SK-N-SH treated with all-trans-retinoic acid at 6 μM for 48 hours (cell line): ENCODE measurements at regions not wholly inside any gene's neighbourhood (a gene's known extent, or its start where the extent isn't known, plus 50 kb on each side); places are given as distances from the start of the nearest gene placed in this dataset.

ENCODE experiments used
- ATAC-seq: fragments of 200-7000 bp; cut with Tn5 transposase; 3 replicates; pipeline ENCODE4 v1.9.1; 2020; ENCODE audit warnings: mild to moderate bottlenecking, moderate library complexity
- ARNTL ChIP-seq: fragments of 450-650 bp; formaldehyde crosslinking; IDR thresholded peaks from 2 replicates; pipeline ENCODE4 v1.5.0; 2020; ENCODE audit warnings: low read depth, mild to moderate bottlenecking, moderate library complexity, borderline replicate concordance
- BACH2 ChIP-seq: fragments of 250-450 bp; sonication (Bioruptor Pico); IDR thresholded peaks from 2 replicates; pipeline ENCODE4 v1.9.0; 2021; ENCODE audit warnings: mild to moderate bottlenecking, borderline replicate concordance
- CREB5 ChIP-seq: fragments of 250-450 bp; sonication (Bioruptor Pico); IDR thresholded peaks from 2 replicates; pipeline ENCODE4 v1.5.1; 2020; ENCODE audit warnings: low read depth, mild to moderate bottlenecking, moderate library complexity
- CSDC2 ChIP-seq: fragments of 250-450 bp; sonication (Bioruptor Pico); IDR thresholded peaks from 2 replicates; pipeline ENCODE4 v1.5.0; 2020; ENCODE audit warnings: mild to moderate bottlenecking, moderate library complexity
- CSRNP3 ChIP-seq: fragments of 250-450 bp; sonication (Bioruptor Pico); IDR thresholded peaks from 2 replicates; pipeline ENCODE4 v1.5.1; 2021; ENCODE audit warnings: mild to moderate bottlenecking, moderate library complexity
- ESRRG ChIP-seq: fragments of 250-450 bp; sonication (Bioruptor Pico); IDR thresholded peaks from 2 replicates; pipeline ENCODE4 v1.6.1; 2021; ENCODE audit warnings: mild to moderate bottlenecking
- GLIS3 ChIP-seq: fragments of 250-450 bp; sonication (Bioruptor Pico); IDR thresholded peaks from 2 replicates; pipeline ENCODE4 v1.5.0; 2020; ENCODE audit warnings: mild to moderate bottlenecking, moderate library complexity
- ISL1 ChIP-seq: fragments of 250-450 bp; sonication (Bioruptor Pico); IDR thresholded peaks from 2 replicates; pipeline ENCODE4 v2.1.2; 2022; ENCODE audit warnings: mild to moderate bottlenecking, moderate library complexity
- OSR1 ChIP-seq: fragments of 250-450 bp; sonication (Bioruptor Pico); IDR thresholded peaks from 2 replicates; pipeline ENCODE4 v1.8.0; 2022; ENCODE audit warnings: moderate library complexity, mild to moderate bottlenecking, inconsistent platforms
- PATZ1 ChIP-seq: fragments of 250-450 bp; sonication (Bioruptor Pico); IDR thresholded peaks from 2 replicates; pipeline ENCODE4 v1.8.0; 2020; ENCODE audit warnings: mild to moderate bottlenecking, moderate library complexity, borderline replicate concordance
- POU6F1 ChIP-seq: fragments of 250-450 bp; sonication (Bioruptor Pico); IDR thresholded peaks from 2 replicates; pipeline ENCODE4 v1.8.0; 2021; ENCODE audit warnings: low read depth, mild to moderate bottlenecking, moderate library complexity, borderline replicate concordance
- PPARA ChIP-seq: fragments of 250-450 bp; sonication (Bioruptor Pico); IDR thresholded peaks from 2 replicates; pipeline ENCODE4 v1.5.0; 2020; ENCODE audit warnings: mild to moderate bottlenecking, borderline replicate concordance
- RARB ChIP-seq: fragments of 250-450 bp; sonication (Bioruptor Pico); IDR thresholded peaks from 2 replicates; pipeline ENCODE4 v1.8.0; 2021; ENCODE audit warnings: mild to moderate bottlenecking, moderate library complexity
- SNAI2 ChIP-seq: fragments of 250-450 bp; sonication (Bioruptor Pico); IDR thresholded peaks from 2 replicates; pipeline ENCODE4 v1.5.0; 2020; ENCODE audit warnings: mild to moderate bottlenecking, moderate library complexity
- TOX ChIP-seq: fragments of 250-450 bp; sonication (Bioruptor Pico); IDR thresholded peaks from 2 replicates; pipeline ENCODE4 v1.8.0; 2021; ENCODE audit warnings: mild to moderate bottlenecking, moderate library complexity, borderline replicate concordance
- TSHZ2 ChIP-seq: fragments of 250-450 bp; sonication (Bioruptor Pico); IDR thresholded peaks from 2 replicates; pipeline ENCODE4 v1.5.0; 2020; ENCODE audit warnings: mild to moderate bottlenecking, moderate library complexity
- ZC3H10 ChIP-seq: fragments of 250-450 bp; sonication (Bioruptor Pico); IDR thresholded peaks from 2 replicates; pipeline ENCODE4 v1.5.1; 2021; ENCODE audit warnings: mild to moderate bottlenecking, moderate library complexity
- ZFP3 ChIP-seq: fragments of 250-450 bp; sonication (Bioruptor Pico); IDR thresholded peaks from 2 replicates; pipeline ENCODE4 v1.5.0; 2020; ENCODE audit warnings: mild to moderate bottlenecking, moderate library complexity
- ZNF70 ChIP-seq: fragments of 450-650 bp; formaldehyde crosslinking; IDR thresholded peaks from 2 replicates; pipeline ENCODE4 v1.5.0; 2020; ENCODE audit warnings: mild to moderate bottlenecking, moderate library complexity
- ZNF8 ChIP-seq: fragments of 450-650 bp; formaldehyde crosslinking; IDR thresholded peaks from 2 replicates; pipeline ENCODE4 v1.5.0; 2020; ENCODE audit warnings: mild to moderate bottlenecking, moderate library complexity

- TF ChIP-seq GLIS3 (CRISPR knock-in tag) = no peak
- no peak for TF ChIP-seq TSHZ2 (CRISPR knock-in tag)
- no peak for TF ChIP-seq ZC3H10
- TF ChIP-seq SNAI2 (CRISPR knock-in tag) = no peak
- peak; percentile 55 for TF ChIP-seq ISL1 (CRISPR knock-in tag)
- no peak for TF ChIP-seq PPARA (CRISPR knock-in tag)
- no peak for ATAC-seq
Observed at GRCh38 chr6:121520337-121521163, 85.1 kb downstream of the GJA1 start.

GRCh38 chr6:121521164-121521555, 85.7 kb downstream of the GJA1 start:
- TF ChIP-seq CREB5 = no peak
- no peak for TF ChIP-seq ZFP3
- no peak for TF ChIP-seq ISL1 (CRISPR knock-in tag)
- no peak for TF ChIP-seq BACH2 (CRISPR knock-in tag)
- TF ChIP-seq GLIS3 (CRISPR knock-in tag) = no peak
- no peak for TF ChIP-seq OSR1 (CRISPR knock-in tag)
- TF ChIP-seq ZC3H10 = no peak
- TF ChIP-seq CSDC2 (CRISPR knock-in tag) = no peak
- no peak for TF ChIP-seq TSHZ2 (CRISPR knock-in tag)
- no peak for TF ChIP-seq SNAI2 (CRISPR knock-in tag)
- TF ChIP-seq PPARA (CRISPR knock-in tag) = no peak
- TF ChIP-seq ARNTL (CRISPR knock-in tag) = no peak
- TF ChIP-seq ZNF8 = no peak
- no peak for TF ChIP-seq PATZ1 (CRISPR knock-in tag)
- no peak for TF ChIP-seq RARB (CRISPR knock-in tag)
- ATAC-seq = no peak

- ATAC-seq = peak; percentile 93
- TF ChIP-seq POU6F1 (CRISPR knock-in tag) (no peak), GLIS3 (CRISPR knock-in tag) (no peak), ESRRG (CRISPR knock-in tag) (no peak), CSDC2 (CRISPR knock-in tag) (no peak), ZNF70 (CRISPR knock-in tag) (no peak), TOX (CRISPR knock-in tag) (no peak), TSHZ2 (CRISPR knock-in tag) (no peak), CREB5 (no peak), ZFP3 (no peak), CSRNP3 (CRISPR knock-in tag) (no peak)
Observed at GRCh38 chr6:121522265-121522664, 86.8 kb downstream of the GJA1 start.
